Body of pancreas (tissue), 4 donors: ENCODE measurements at regions not wholly inside any gene's neighbourhood (a gene's known extent, or its start where the extent isn't known, plus 50 kb on each side); places are given as distances from the start of the nearest gene placed in this dataset.

ENCODE experiments used
- ATAC-seq: fragments of 150-250 bp; one replicate; pipeline ENCODE4 v1.9.1; 2016
- DNase-seq, 4 donors: peaks; one replicate each; pipeline ENCODE4 v3.0.0-alpha.2; 2019
- H3K27ac ChIP-seq, 4 donors: fragments of 200-600 bp; sonication (generic); 1 replicate in 3 of 4; 2 replicates in 1 of 4; pipeline versions ENCODE4 v1.5.1 to v1.6.1; 2016 to 2019; ENCODE audit warnings: mild to moderate bottlenecking in 1 of 4, mixed read lengths in 1 of 4, moderate library complexity in 1 of 4
- H3K27me3 ChIP-seq, 2 donors: fragments of 200-600 bp; sonication (generic); one replicate each; pipeline ENCODE4 v1.6.0; 2016; ENCODE audit warnings: mild to moderate bottlenecking in 1 of 2
- H3K36me3 ChIP-seq, 2 donors: fragments of 200-600 bp; sonication (generic); replicated peaks in 1 of 2; 2 replicates each; pipeline ENCODE4 v1.5.1; 2016; ENCODE audit warnings: low read depth in 2 of 2; ENCODE audit not compliant: insufficient read depth in 1 of 2
- H3K4me1 ChIP-seq: fragments of 200-600 bp; sonication (generic); one replicate; pipeline ENCODE4 v1.6.0; 2016
- H3K4me3 ChIP-seq, 2 donors: fragments of 200-600 bp; sonication (generic); 1 replicate in 1 of 2; 2 replicates in 1 of 2; pipeline ENCODE4 v1.5.1; 2016 to 2019
- H3K9me3 ChIP-seq, 3 donors: fragments of 200-600 bp; sonication (generic); 1 replicate in 2 of 3; 2 replicates in 1 of 3; pipeline ENCODE4 v1.5.1; 2016
- POLR2A ChIP-seq, 3 donors: fragments of 450-650 bp; IDR thresholded peaks; one replicate each; pipeline ENCODE4 v1.6.1; 2016; ENCODE audit warnings: antibody characterized with exemption in 3 of 3, mild to moderate bottlenecking in 2 of 3
- WGBS, 2 donors: methylation state at CpG; one replicate each; pipeline ENCODE4 v1.1.5; 2017; 5-methylcytosine and 5-hydroxymethylcytosine counted together
- intact Hi-C: fragments of 100-400 bp; cut with DNase I; formaldehyde crosslinking; loops from one replicate; pipeline ENCODE4 v1.15.1; 2023
- TF ChIP-seq, protein P1 (sequence below), 7 experiments: fragments of 450-650 bp in 4 of 7; fragments of 200-600 bp in 3 of 7; sonication (generic) in 3 of 7; IDR thresholded peaks; one replicate each; pipeline ENCODE4 v1.5.1; 2016 to 2019; ENCODE audit warnings: antibody characterized with exemption in 7 of 7

- TF ChIP-seq POLR2A (IDR thresholded peaks at IDR 0.05), result no peak
- TF ChIP-seq, protein P1, sequence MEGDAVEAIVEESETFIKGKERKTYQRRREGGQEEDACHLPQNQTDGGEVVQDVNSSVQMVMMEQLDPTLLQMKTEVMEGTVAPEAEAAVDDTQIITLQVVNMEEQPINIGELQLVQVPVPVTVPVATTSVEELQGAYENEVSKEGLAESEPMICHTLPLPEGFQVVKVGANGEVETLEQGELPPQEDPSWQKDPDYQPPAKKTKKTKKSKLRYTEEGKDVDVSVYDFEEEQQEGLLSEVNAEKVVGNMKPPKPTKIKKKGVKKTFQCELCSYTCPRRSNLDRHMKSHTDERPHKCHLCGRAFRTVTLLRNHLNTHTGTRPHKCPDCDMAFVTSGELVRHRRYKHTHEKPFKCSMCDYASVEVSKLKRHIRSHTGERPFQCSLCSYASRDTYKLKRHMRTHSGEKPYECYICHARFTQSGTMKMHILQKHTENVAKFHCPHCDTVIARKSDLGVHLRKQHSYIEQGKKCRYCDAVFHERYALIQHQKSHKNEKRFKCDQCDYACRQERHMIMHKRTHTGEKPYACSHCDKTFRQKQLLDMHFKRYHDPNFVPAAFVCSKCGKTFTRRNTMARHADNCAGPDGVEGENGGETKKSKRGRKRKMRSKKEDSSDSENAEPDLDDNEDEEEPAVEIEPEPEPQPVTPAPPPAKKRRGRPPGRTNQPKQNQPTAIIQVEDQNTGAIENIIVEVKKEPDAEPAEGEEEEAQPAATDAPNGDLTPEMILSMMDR (IDR thresholded peaks at IDR 0.05), result no peak
- intact Hi-C loops, result no loop called here
- no peaks in the 10 kb centered on the region for H3K4me1 ChIP-seq
- DNase-seq, result no peak
- no peak overlapping the region for H3K27ac ChIP-seq
- H3K9me3 ChIP-seq, result no peaks in the 10 kb centered on the region
- no peak overlapping the region for H3K4me3 ChIP-seq
- H3K36me3 ChIP-seq, result no peaks in the 10 kb centered on the region
- no peaks in the 10 kb centered on the region for H3K27me3 ChIP-seq
- ATAC-seq, result no peak
- WGBS, 2 donors, result 85 to 86% methylated on average over 7 of the region's 7 CpGs
Observed at GRCh38 chr12:94749455-94749854, 99.1 kb upstream of the TMCC3 start.

- WGBS, 2 donors, result 71 to 72% methylated on average over 10 of the region's 10 CpGs
- Histone ChIP-seq H3K9me3 (no peaks in the 10 kb centered on the region), H3K4me1 (no peaks in the 10 kb centered on the region), H3K27me3 (no peaks in the 10 kb centered on the region), H3K27ac (no peak overlapping the region), H3K36me3 (no peaks in the 10 kb centered on the region), H3K4me3 (no peak overlapping the region)
- TF ChIP-seq, protein P1 (IDR thresholded peaks at IDR 0.05), result no peak
- TF ChIP-seq POLR2A (IDR thresholded peaks at IDR 0.05), result no peak
- DNase-seq (no peak), ATAC-seq (no peak)
- intact Hi-C loops, result no loop called here
Observed at GRCh38 chr12:94748726-94749421, 98.5 kb upstream of the TMCC3 start.

GRCh38 chr12:94745562-94745961 lies 95.2 kb upstream of the TMCC3 start:
- 62 to 67% methylated on average over 4 of the region's 4 CpGs for WGBS, 2 donors
- no peak for DNase-seq

DNA sequence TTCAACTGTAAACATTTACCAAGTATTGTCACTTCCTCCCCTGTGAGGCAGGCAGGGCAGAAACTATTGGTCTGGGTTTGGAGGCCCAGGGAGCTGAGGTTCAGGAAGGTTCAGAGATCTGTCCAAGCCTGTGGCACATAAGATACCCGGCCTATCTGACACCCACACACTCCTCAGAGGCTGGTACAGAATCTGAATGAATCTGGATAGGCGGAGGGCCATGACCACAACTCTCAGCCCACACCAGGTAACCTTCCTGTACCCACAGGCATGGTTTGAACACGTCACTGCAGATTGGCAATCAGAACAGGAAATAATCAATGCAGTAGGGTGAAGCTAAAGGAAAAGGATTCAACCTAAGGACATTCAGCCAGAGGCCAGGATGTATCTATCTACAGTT lies 92.8 kb upstream of the TMCC3 start:
- no peak for DNase-seq
- intact Hi-C loops, result no loop called here
- WGBS, 2 donors, result 59 to 75% methylated on average over 3 of the region's 3 CpGs
- Histone ChIP-seq H3K9me3 (no peaks in the 10 kb centered on the region), H3K4me3 (no peak overlapping the region), H3K27me3 (no peaks in the 10 kb centered on the region), H3K27ac (no peak overlapping the region), H3K4me1 (no peaks in the 10 kb centered on the region), H3K36me3 (no peaks in the 10 kb centered on the region)
- TF ChIP-seq, protein P1 (IDR thresholded peaks at IDR 0.05), result no peak
- ATAC-seq, result no peak

More at GRCh38 chr12:94745562-94745961, 95.2 kb upstream of the TMCC3 start:
- Histone ChIP-seq H3K27ac (no peak overlapping the region), H3K4me1 (no peaks in the 10 kb centered on the region), H3K27me3 (no peaks in the 10 kb centered on the region), H3K4me3 (no peak overlapping the region), H3K36me3 (no peaks in the 10 kb centered on the region), H3K9me3 (no peaks in the 10 kb centered on the region)
- no peak for ATAC-seq
- TF ChIP-seq, protein P1 (IDR thresholded peaks at IDR 0.05), result no peak
- no peak for TF ChIP-seq POLR2A (IDR thresholded peaks at IDR 0.05)
- intact Hi-C loops, result no loop called here
